VCaP (cell line): ENCODE measurements at regions not wholly inside any gene's neighbourhood (a gene's known extent, or its start where the extent isn't known, plus 50 kb on each side); places are given as distances from the start of the nearest gene placed in this dataset.

Experiments used
- H3K27ac ChIP-seq: fragments of 450-650 bp; 2 replicates; pipeline ENCODE4 v1.5.1; 2017
- CTCF ChIP-seq: fragments of 450-650 bp; conservative IDR thresholded peaks from 2 replicates; pipeline ENCODE4 v1.5.1; 2017; ENCODE audit warnings: mild to moderate bottlenecking, moderate library complexity

- no peak overlapping the region for H3K27ac ChIP-seq
- no peak for TF ChIP-seq CTCF
Observed at GRCh38 chr22:27461470-27461869, 340.1 kb downstream of the MN1 start.

- no peak for TF ChIP-seq CTCF
- no peak overlapping the region for H3K27ac ChIP-seq
Observed at GRCh38 chr22:27462190-27462589, 339.4 kb downstream of the MN1 start.

GRCh38 chr22:27463121-27463660 lies 338.4 kb downstream of the MN1 start:
- no peak for TF ChIP-seq CTCF
- no peak overlapping the region for H3K27ac ChIP-seq

- H3K27ac ChIP-seq, result no peak overlapping the region
- no peak for TF ChIP-seq CTCF
Observed at GRCh38 chr22:27466229-27466628, 335.3 kb downstream of the MN1 start.

GRCh38 chr22:27466778-27467438 lies 334.6 kb downstream of the MN1 start:
- TF ChIP-seq CTCF, result no peak

GRCh38 chr22:27467711-27468110 lies 333.8 kb downstream of the MN1 start:
- no peak for TF ChIP-seq CTCF
- H3K27ac ChIP-seq, result no peak overlapping the region

More at GRCh38 chr22:27466778-27467438, 334.6 kb downstream of the MN1 start:
- H3K27ac ChIP-seq, result no peak overlapping the region

GRCh38 chr22:27468712-27469111 lies 332.8 kb downstream of the MN1 start:
- no peak overlapping the region for H3K27ac ChIP-seq
- TF ChIP-seq CTCF, result no peak
